CD4-positive, alpha-beta T cell treated with Interleukin-15 for 4 hours (primary cell): ENCODE measurements at regions not wholly inside any gene's neighbourhood (a gene's known extent, or its start where the extent isn't known, plus 50 kb on each side); places are given as distances from the start of the nearest gene placed in this dataset.
"Not testable (repeated sequence)": the region's sequence is repeated elsewhere in the genome, so short reads cannot be mapped to it uniquely, and the experiment has no call there.

Experiments used
- DNase-seq: peaks from one replicate; pipeline ENCODE4 v3.0.0-alpha.2; 2020; ENCODE audit warnings: low spot score

GRCh38 chr1:25131794-25132193 is 100.5 kb downstream of the SYF2 start:
- no peak for DNase-seq

- no peak for DNase-seq
Observed at GRCh38 chr1:25130895-25131294, 101.4 kb downstream of the SYF2 start.

- DNase-seq: no peak
Observed at GRCh38 chr1:25129380-25129779, 102.9 kb downstream of the SYF2 start.

GRCh38 chr1:25128121-25128621 is 104.1 kb downstream of the SYF2 start:
- no peak for DNase-seq

GRCh38 chr1:25126562-25126961 is 105.7 kb downstream of the SYF2 start:
- DNase-seq: no peak

GRCh38 chr1:25123551-25123950 is 108.8 kb downstream of the SYF2 start:
- DNase-seq: no peak

- no peak for DNase-seq
Observed at GRCh38 chr1:25122747-25123146, 109.6 kb downstream of the SYF2 start.

- DNase-seq: no peak
Observed at GRCh38 chr1:25120281-25120680, 112.0 kb downstream of the SYF2 start.

GRCh38 chr1:25118546-25118945 is 113.8 kb downstream of the SYF2 start:
- no peak for DNase-seq

GRCh38 chr1:25117233-25117823 is 115.0 kb downstream of the SYF2 start:
- DNase-seq: no peak

- no peak for DNase-seq
Observed at GRCh38 chr1:25116832-25117231, 115.5 kb downstream of the SYF2 start.

GRCh38 chr1:25116117-25116516 is 116.2 kb downstream of the SYF2 start:
- not testable (repeated sequence) for DNase-seq

- DNase-seq: no peak
Observed at GRCh38 chr1:25113731-25114130, 118.6 kb downstream of the SYF2 start.

- DNase-seq: no peak
Observed at GRCh38 chr1:25113086-25113485, 119.2 kb downstream of the SYF2 start.

- no peak for DNase-seq
Observed at GRCh38 chr1:25112400-25112799, 119.9 kb downstream of the SYF2 start.

- no peak for DNase-seq
Observed at GRCh38 chr1:25111706-25112105, 120.6 kb downstream of the SYF2 start.

- DNase-seq: no peak
Observed at GRCh38 chr1:25110485-25110884, 121.8 kb downstream of the SYF2 start.

GRCh38 chr1:25110036-25110435 is 122.3 kb downstream of the SYF2 start:
- DNase-seq: no peak

- DNase-seq: peak; percentile 34
Observed at GRCh38 chr1:25109531-25109951, 122.8 kb downstream of the SYF2 start.

- DNase-seq: no peak
Observed at GRCh38 chr1:25107643-25108010, 124.7 kb downstream of the SYF2 start.

- no peak for DNase-seq
Observed at GRCh38 chr1:25106976-25107642, 125.2 kb downstream of the SYF2 start.

GRCh38 chr1:25106352-25106751 is 126.0 kb downstream of the SYF2 start:
- DNase-seq: no peak

GRCh38 chr1:25105836-25106235 is 126.5 kb downstream of the SYF2 start:
- no peak for DNase-seq
